ENCODE measurements at regions not wholly inside any gene's neighbourhood (a gene's known extent, or its start where the extent isn't known, plus 50 kb on each side); places are given as distances from the start of the nearest gene placed in this dataset.

DNA sequence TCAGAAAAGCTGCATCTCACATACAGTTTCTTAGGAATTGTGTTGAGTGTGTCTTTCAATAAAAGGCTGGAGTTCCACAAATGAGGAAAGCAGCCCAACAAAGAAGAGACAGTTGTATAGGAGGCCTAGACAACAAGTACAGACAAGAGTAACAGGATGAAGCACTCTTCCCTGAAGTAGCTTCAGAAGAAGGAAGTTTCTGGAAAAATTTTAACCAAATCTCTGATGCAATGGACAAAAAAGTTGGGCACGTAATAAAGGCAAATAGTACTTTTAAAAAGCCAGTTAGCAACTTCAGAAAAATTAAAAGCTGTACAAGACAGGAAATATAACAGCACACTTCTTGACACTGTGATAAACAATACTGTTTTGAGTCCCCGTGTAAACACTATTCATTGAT lies 134.1 kb upstream of the PLEKHG7 start:
- no peak for TF ChIP-seq SIN3A (IDR thresholded peaks at IDR 0.05; ENCODE audit: borderline replicate concordance, low read depth, low read length)
- no peak for TF ChIP-seq YY1 (IDR thresholded peaks at IDR 0.05; ENCODE audit: low read depth)
- TF ChIP-seq, protein P1, sequence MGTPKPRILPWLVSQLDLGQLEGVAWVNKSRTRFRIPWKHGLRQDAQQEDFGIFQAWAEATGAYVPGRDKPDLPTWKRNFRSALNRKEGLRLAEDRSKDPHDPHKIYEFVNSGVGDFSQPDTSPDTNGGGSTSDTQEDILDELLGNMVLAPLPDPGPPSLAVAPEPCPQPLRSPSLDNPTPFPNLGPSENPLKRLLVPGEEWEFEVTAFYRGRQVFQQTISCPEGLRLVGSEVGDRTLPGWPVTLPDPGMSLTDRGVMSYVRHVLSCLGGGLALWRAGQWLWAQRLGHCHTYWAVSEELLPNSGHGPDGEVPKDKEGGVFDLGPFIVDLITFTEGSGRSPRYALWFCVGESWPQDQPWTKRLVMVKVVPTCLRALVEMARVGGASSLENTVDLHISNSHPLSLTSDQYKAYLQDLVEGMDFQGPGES (IDR thresholded peaks at IDR 0.05; ENCODE audit: low read depth, low read length) = no peak
- no peak for TF ChIP-seq NRF1 (IDR thresholded peaks at IDR 0.05; ENCODE audit: low read depth, low read length)
- no peak for TF ChIP-seq RAD21 (IDR thresholded peaks at IDR 0.05; ENCODE audit: low read length)
- no peak for TF ChIP-seq FOXJ3 (CRISPR knock-in tag; IDR thresholded peaks at IDR 0.05)
- no peak for TF ChIP-seq SMC3 (IDR thresholded peaks at IDR 0.05; ENCODE audit: low read depth, low read length)
- TF ChIP-seq, protein P2, sequence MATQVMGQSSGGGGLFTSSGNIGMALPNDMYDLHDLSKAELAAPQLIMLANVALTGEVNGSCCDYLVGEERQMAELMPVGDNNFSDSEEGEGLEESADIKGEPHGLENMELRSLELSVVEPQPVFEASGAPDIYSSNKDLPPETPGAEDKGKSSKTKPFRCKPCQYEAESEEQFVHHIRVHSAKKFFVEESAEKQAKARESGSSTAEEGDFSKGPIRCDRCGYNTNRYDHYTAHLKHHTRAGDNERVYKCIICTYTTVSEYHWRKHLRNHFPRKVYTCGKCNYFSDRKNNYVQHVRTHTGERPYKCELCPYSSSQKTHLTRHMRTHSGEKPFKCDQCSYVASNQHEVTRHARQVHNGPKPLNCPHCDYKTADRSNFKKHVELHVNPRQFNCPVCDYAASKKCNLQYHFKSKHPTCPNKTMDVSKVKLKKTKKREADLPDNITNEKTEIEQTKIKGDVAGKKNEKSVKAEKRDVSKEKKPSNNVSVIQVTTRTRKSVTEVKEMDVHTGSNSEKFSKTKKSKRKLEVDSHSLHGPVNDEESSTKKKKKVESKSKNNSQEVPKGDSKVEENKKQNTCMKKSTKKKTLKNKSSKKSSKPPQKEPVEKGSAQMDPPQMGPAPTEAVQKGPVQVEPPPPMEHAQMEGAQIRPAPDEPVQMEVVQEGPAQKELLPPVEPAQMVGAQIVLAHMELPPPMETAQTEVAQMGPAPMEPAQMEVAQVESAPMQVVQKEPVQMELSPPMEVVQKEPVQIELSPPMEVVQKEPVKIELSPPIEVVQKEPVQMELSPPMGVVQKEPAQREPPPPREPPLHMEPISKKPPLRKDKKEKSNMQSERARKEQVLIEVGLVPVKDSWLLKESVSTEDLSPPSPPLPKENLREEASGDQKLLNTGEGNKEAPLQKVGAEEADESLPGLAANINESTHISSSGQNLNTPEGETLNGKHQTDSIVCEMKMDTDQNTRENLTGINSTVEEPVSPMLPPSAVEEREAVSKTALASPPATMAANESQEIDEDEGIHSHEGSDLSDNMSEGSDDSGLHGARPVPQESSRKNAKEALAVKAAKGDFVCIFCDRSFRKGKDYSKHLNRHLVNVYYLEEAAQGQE (IDR thresholded peaks at IDR 0.05; ENCODE audit: low read depth, low read length) = no peak
- no peak for TF ChIP-seq EZH2phosphoT487 (IDR thresholded peaks at IDR 0.05; ENCODE audit: borderline replicate concordance, low read depth)
- TF ChIP-seq, protein P3, sequence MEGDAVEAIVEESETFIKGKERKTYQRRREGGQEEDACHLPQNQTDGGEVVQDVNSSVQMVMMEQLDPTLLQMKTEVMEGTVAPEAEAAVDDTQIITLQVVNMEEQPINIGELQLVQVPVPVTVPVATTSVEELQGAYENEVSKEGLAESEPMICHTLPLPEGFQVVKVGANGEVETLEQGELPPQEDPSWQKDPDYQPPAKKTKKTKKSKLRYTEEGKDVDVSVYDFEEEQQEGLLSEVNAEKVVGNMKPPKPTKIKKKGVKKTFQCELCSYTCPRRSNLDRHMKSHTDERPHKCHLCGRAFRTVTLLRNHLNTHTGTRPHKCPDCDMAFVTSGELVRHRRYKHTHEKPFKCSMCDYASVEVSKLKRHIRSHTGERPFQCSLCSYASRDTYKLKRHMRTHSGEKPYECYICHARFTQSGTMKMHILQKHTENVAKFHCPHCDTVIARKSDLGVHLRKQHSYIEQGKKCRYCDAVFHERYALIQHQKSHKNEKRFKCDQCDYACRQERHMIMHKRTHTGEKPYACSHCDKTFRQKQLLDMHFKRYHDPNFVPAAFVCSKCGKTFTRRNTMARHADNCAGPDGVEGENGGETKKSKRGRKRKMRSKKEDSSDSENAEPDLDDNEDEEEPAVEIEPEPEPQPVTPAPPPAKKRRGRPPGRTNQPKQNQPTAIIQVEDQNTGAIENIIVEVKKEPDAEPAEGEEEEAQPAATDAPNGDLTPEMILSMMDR (IDR thresholded peaks at IDR 0.05) = no peak
- no peak for TF ChIP-seq TCF12 (IDR thresholded peaks at IDR 0.05)
